Fibroblast of pulmonary artery (primary cell): ENCODE measurements at regions not wholly inside any gene's neighbourhood (a gene's known extent, or its start where the extent isn't known, plus 50 kb on each side); places are given as distances from the start of the nearest gene placed in this dataset.
"Not testable (repeated sequence)": the region's sequence is repeated elsewhere in the genome, so short reads cannot be mapped to it uniquely, and the experiment has no call there.

Source experiments
- DNase-seq: peaks from one replicate; pipeline ENCODE4 v3.0.0-alpha.2; 2010; ENCODE audit warnings: low read depth
- H3K4me3 ChIP-seq: replicated peaks from 2 replicates; pipeline ENCODE4 v1.5.1; 2011; ENCODE audit warnings: low read depth, mild to moderate bottlenecking, control low read depth, low read length, moderate library complexity
- CTCF ChIP-seq: IDR thresholded peaks from 2 replicates; pipeline ENCODE4 v1.5.1; 2011; ENCODE audit warnings: mild to moderate bottlenecking, control low read depth, low read length, inconsistent platforms; ENCODE audit errors: missing control alignments

GRCh38 chr4:66558651-66559050 lies 888.4 kb upstream of the EPHA5 start:
- TF ChIP-seq CTCF, result no peak
- no peak overlapping the region for H3K4me3 ChIP-seq
- DNase-seq, result peak; percentile 37

GRCh38 chr4:66556651-66557278 lies 886.5 kb upstream of the EPHA5 start:
- no peak overlapping the region for H3K4me3 ChIP-seq
- no peak for TF ChIP-seq CTCF
- DNase-seq, result no peak

- no peak for TF ChIP-seq CTCF
- DNase-seq, result peak; percentile 84
- H3K4me3 ChIP-seq, result no peak overlapping the region
Measured at GRCh38 chr4:66555301-66555700, 885.0 kb upstream of the EPHA5 start.

- TF ChIP-seq CTCF, result no peak
- peak; percentile 24 for DNase-seq
Measured at GRCh38 chr4:66554826-66555225, 884.5 kb upstream of the EPHA5 start.

GRCh38 chr4:66545301-66545700 lies 875.0 kb upstream of the EPHA5 start:
- DNase-seq, H3K4me3 ChIP-seq: not testable (repeated sequence)

More at GRCh38 chr4:66554826-66555225, 884.5 kb upstream of the EPHA5 start:
- no peak overlapping the region for H3K4me3 ChIP-seq

GRCh38 chr4:66544281-66544680 lies 874.0 kb upstream of the EPHA5 start:
- H3K4me3 ChIP-seq, result no peak overlapping the region
- DNase-seq, result no peak
- TF ChIP-seq CTCF, result no peak

- no peak overlapping the region for H3K4me3 ChIP-seq
Measured at GRCh38 chr4:66539745-66540144, 869.5 kb upstream of the EPHA5 start.

More at GRCh38 chr4:66539745-66540144, 869.5 kb upstream of the EPHA5 start:
- peak; percentile 15 for DNase-seq
- no peak for TF ChIP-seq CTCF
